HL-60 (cell line): ENCODE measurements at regions not wholly inside any gene's neighbourhood (a gene's known extent, or its start where the extent isn't known, plus 50 kb on each side); places are given as distances from the start of the nearest gene placed in this dataset.
"Not testable (repeated sequence)": the region's sequence is repeated elsewhere in the genome, so short reads cannot be mapped to it uniquely, and the experiment has no call there.

Experiments
- DNase-seq, 2 experiments: peaks; one replicate each; pipeline ENCODE4 v3.0.0-alpha.2; 2010 to 2020; ENCODE audit warnings: low read depth in 1 of 2, low spot score in 1 of 2
- H3K27ac ChIP-seq: fragments of 250-450 bp; sonication (Bioruptor Pico); replicated peaks from 2 replicates; pipeline ENCODE4 v1.5.1; 2020; ENCODE audit warnings: mild to moderate bottlenecking, moderate library complexity
- H3K27me3 ChIP-seq: fragments of 250-450 bp; sonication (Bioruptor Pico); 2 replicates; pipeline ENCODE4 v1.5.1; 2021; ENCODE audit warnings: mild to moderate bottlenecking, moderate library complexity; ENCODE audit not compliant: insufficient read depth, poor library complexity, severe bottlenecking
- H3K4me3 ChIP-seq: replicated peaks from 2 replicates; pipeline ENCODE4 v1.5.1; 2011; ENCODE audit warnings: mild to moderate bottlenecking, control low read depth, low read length; ENCODE audit not compliant: insufficient read depth
- CTCF ChIP-seq: IDR thresholded peaks from one replicate; pipeline ENCODE4 v1.5.1; 2011; ENCODE audit warnings: low read length, control low read depth, inconsistent platforms; ENCODE audit not compliant: insufficient read depth
- GABPA ChIP-seq: IDR thresholded peaks from 2 replicates; pipeline ENCODE4 v1.6.1; 2012; ENCODE audit warnings: low read depth
- POLR2AphosphoS5 ChIP-seq: IDR thresholded peaks from 2 replicates; pipeline ENCODE4 v1.6.1; 2012; ENCODE audit warnings: low read depth
- REST ChIP-seq: IDR thresholded peaks from 2 replicates; pipeline ENCODE4 v1.6.1; 2012; ENCODE audit warnings: low read depth; ENCODE audit not compliant: insufficient replicate concordance
- SPI1 ChIP-seq: IDR thresholded peaks from 2 replicates; pipeline ENCODE4 v1.6.1; 2012; ENCODE audit warnings: low read depth, mild to moderate bottlenecking, borderline replicate concordance

GRCh38 chr4:79563219-79563618 lies 155.2 kb upstream of the GK2 start:
- TF ChIP-seq GABPA: no peak
- TF ChIP-seq CTCF: no peak
- TF ChIP-seq SPI1: no peak
- TF ChIP-seq POLR2AphosphoS5: no peak
- Histone ChIP-seq H3K27ac (no peak overlapping the region), H3K27me3 (no peaks in the 10 kb centered on the region), H3K4me3 (no peak overlapping the region)
- DNase-seq: no peak

GRCh38 chr4:79561751-79562150 lies 153.7 kb upstream of the GK2 start:
- Histone ChIP-seq H3K27ac (no peak overlapping the region), H3K27me3 (no peaks in the 10 kb centered on the region), H3K4me3 (no peak overlapping the region)
- DNase-seq: no peak
- TF ChIP-seq GABPA (no peak), REST (no peak), POLR2AphosphoS5 (no peak), SPI1 (no peak), CTCF (no peak)

GRCh38 chr4:79559398-79559797 lies 151.4 kb upstream of the GK2 start:
- H3K27ac ChIP-seq, H3K4me3 ChIP-seq, H3K27me3 ChIP-seq, DNase-seq: not testable (repeated sequence)

- no peak for DNase-seq
- no peaks in the 10 kb centered on the region for H3K27me3 ChIP-seq
- TF ChIP-seq GABPA (no peak), POLR2AphosphoS5 (no peak), CTCF (no peak), REST (no peak), SPI1 (no peak)
- no peak overlapping the region for H3K4me3 ChIP-seq
- no peak overlapping the region for H3K27ac ChIP-seq
These were observed 144.3 kb upstream of the GK2 start for GRCh38 chr4:79552311-79552710.
